Endothelial cell of umbilical vein (primary cell): ENCODE measurements at regions not wholly inside any gene's neighbourhood (a gene's known extent, or its start where the extent isn't known, plus 50 kb on each side); places are given as distances from the start of the nearest gene placed in this dataset.

Experiments used
- CTCF ChIP-seq, 2 donors: IDR thresholded peaks; 1 replicate in 1 of 2; 2 replicates in 1 of 2; pipeline ENCODE4 v1.5.1; 2011; ENCODE audit warnings: low read length in 2 of 2, mild to moderate bottlenecking in 2 of 2, moderate library complexity in 2 of 2, control low read depth in 1 of 2, inconsistent platforms in 1 of 2, low read depth in 1 of 2; ENCODE audit not compliant: insufficient read depth in 1 of 2; ENCODE audit errors: extremely low read depth in 1 of 2
- FOS ChIP-seq: IDR thresholded peaks from 2 replicates; pipeline ENCODE4 v1.6.1; 2011; ENCODE audit warnings: mild to moderate bottlenecking, low read length, moderate library complexity, borderline replicate concordance; ENCODE audit not compliant: insufficient read depth
- GATA2 ChIP-seq: IDR thresholded peaks from 2 replicates; pipeline ENCODE4 v1.7.0; 2011; ENCODE audit warnings: low read depth, mild to moderate bottlenecking, moderate library complexity, mixed read lengths, low read length; ENCODE audit not compliant: insufficient read length, insufficient read depth
- JUN ChIP-seq: IDR thresholded peaks from 2 replicates; pipeline ENCODE4 v1.6.1; 2011; ENCODE audit warnings: borderline replicate concordance, low read depth; ENCODE audit not compliant: insufficient read length, insufficient read depth
- MAX ChIP-seq: IDR thresholded peaks from 2 replicates; pipeline ENCODE4 v1.6.1; 2011; ENCODE audit not compliant: insufficient read depth, insufficient read length
- POLR2A ChIP-seq: IDR thresholded peaks from 2 replicates; pipeline ENCODE4 v1.6.1; 2012; ENCODE audit warnings: low read depth, mild to moderate bottlenecking, control low read depth, low read length
- POLR2AphosphoS5 ChIP-seq: IDR thresholded peaks from 2 replicates; pipeline ENCODE4 v1.6.1; 2012; ENCODE audit warnings: low read depth, mild to moderate bottlenecking, control low read depth, low read length, moderate library complexity; ENCODE audit not compliant: insufficient read depth

- TF ChIP-seq CTCF (IDR thresholded peaks at IDR 0.05; ENCODE audit: extremely low read depth in 1 of 2, insufficient read depth in 1 of 2, low read depth in 1 of 2, low read length in 2 of 2) (no peak), POLR2A (no peak), FOS (no peak), JUN (no peak), GATA2 (no peak), POLR2AphosphoS5 (no peak), MAX (no peak)
Observed at GRCh38 chr5:160929906-160930305, 77.9 kb upstream of the ATP10B start.
